Prostate gland (tissue), 2 donors: ENCODE measurements at regions not wholly inside any gene's neighbourhood (a gene's known extent, or its start where the extent isn't known, plus 50 kb on each side); places are given as distances from the start of the nearest gene placed in this dataset.
"Not testable (repeated sequence)": the region's sequence is repeated elsewhere in the genome, so short reads cannot be mapped to it uniquely, and the experiment has no call there.

ENCODE experiments used
- DNase-seq: peaks from one replicate; pipeline ENCODE4 v3.0.0-alpha.2; 2019; ENCODE audit warnings: low spot score
- H3K27ac ChIP-seq, 2 donors: fragments of 200-600 bp; sonication (generic); 2 replicates each; pipeline ENCODE4 v1.5.1; 2017 to 2019
- H3K27me3 ChIP-seq: fragments of 200-600 bp; sonication (generic); replicated peaks from 2 replicates; pipeline ENCODE4 v1.5.1; 2019; ENCODE audit not compliant: insufficient read depth
- H3K36me3 ChIP-seq, 2 donors: fragments of 200-600 bp; sonication (generic); 1 replicate in 1 of 2; 2 replicates in 1 of 2; pipeline versions ENCODE4 v1.5.1 to v1.8.1; 2017 to 2019
- H3K4me1 ChIP-seq: fragments of 200-600 bp; sonication (generic); replicated peaks from 2 replicates; pipeline ENCODE4 v1.5.1; 2019
- H3K4me3 ChIP-seq, 2 donors: fragments of 200-600 bp; sonication (generic); 2 replicates each; pipeline ENCODE4 v1.5.1; 2017 to 2019
- H3K9me3 ChIP-seq: fragments of 200-600 bp; sonication (generic); 2 replicates; pipeline ENCODE4 v1.5.1; 2017
- POLR2A ChIP-seq: fragments of 450-650 bp; IDR thresholded peaks from one replicate; pipeline ENCODE4 v1.6.1; 2016; ENCODE audit warnings: antibody characterized with exemption, mild to moderate bottlenecking
- POLR2AphosphoS5 ChIP-seq: sonication (generic); formaldehyde crosslinking; IDR thresholded peaks from one replicate; pipeline ENCODE4 v1.6.1; 2017; ENCODE audit warnings: antibody characterized with exemption
- WGBS: methylation state at CpG from one replicate; pipeline ENCODE4 v1.1.5; 2018; 5-methylcytosine and 5-hydroxymethylcytosine counted together
- intact Hi-C: fragments of 100-400 bp; cut with DNase I; formaldehyde crosslinking; loops from one replicate; pipeline ENCODE4 v1.14.2; 2022
- TF ChIP-seq, protein P1 (sequence below), 4 experiments: fragments of 200-600 bp in 2 of 4; fragments of 450-650 bp in 2 of 4; sonication (generic) in 2 of 4; IDR thresholded peaks; 1 replicate in 3 of 4; 2 replicates in 1 of 4; pipeline ENCODE4 v1.5.1; 2016 to 2019; ENCODE audit warnings: antibody characterized with exemption in 4 of 4, mild to moderate bottlenecking in 2 of 4, moderate library complexity in 2 of 4

DNA sequence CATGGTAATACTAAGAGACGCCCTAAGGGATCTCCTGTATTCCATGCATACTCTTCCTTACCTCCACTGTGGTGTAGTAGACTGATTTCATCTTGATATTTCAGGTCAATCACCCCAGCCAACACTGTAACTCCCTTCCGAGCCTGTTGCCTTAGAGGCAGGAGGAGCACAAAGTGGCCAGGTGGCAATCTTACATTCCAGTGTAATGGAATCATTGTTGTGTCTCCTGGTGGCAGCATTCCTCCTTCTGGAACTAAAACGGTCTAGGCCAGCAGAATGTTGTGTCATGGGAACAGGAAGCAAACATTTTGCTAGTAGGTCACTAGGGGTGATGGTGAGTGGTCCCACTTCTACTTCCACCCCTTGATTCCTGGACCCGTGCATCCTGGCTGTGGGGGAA lies 405.7 kb upstream of the SLC10A2 start:
- H3K4me3 ChIP-seq = no peak overlapping the region
- no peak overlapping the region for H3K27ac ChIP-seq
- WGBS = 76% methylated on average over 4 of the region's 4 CpGs
- H3K4me1 ChIP-seq = no peaks in the 10 kb centered on the region
- intact Hi-C loops = no loop called here
- DNase-seq = no peak
- no peaks in the 10 kb centered on the region for H3K9me3 ChIP-seq
- no peaks in the 10 kb centered on the region for H3K27me3 ChIP-seq
- TF ChIP-seq POLR2A (no peak), POLR2AphosphoS5 (no peak)
- TF ChIP-seq, protein P1, sequence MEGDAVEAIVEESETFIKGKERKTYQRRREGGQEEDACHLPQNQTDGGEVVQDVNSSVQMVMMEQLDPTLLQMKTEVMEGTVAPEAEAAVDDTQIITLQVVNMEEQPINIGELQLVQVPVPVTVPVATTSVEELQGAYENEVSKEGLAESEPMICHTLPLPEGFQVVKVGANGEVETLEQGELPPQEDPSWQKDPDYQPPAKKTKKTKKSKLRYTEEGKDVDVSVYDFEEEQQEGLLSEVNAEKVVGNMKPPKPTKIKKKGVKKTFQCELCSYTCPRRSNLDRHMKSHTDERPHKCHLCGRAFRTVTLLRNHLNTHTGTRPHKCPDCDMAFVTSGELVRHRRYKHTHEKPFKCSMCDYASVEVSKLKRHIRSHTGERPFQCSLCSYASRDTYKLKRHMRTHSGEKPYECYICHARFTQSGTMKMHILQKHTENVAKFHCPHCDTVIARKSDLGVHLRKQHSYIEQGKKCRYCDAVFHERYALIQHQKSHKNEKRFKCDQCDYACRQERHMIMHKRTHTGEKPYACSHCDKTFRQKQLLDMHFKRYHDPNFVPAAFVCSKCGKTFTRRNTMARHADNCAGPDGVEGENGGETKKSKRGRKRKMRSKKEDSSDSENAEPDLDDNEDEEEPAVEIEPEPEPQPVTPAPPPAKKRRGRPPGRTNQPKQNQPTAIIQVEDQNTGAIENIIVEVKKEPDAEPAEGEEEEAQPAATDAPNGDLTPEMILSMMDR (IDR thresholded peaks at IDR 0.05) = no peak
- no peaks in the 10 kb centered on the region for H3K36me3 ChIP-seq

DNA sequence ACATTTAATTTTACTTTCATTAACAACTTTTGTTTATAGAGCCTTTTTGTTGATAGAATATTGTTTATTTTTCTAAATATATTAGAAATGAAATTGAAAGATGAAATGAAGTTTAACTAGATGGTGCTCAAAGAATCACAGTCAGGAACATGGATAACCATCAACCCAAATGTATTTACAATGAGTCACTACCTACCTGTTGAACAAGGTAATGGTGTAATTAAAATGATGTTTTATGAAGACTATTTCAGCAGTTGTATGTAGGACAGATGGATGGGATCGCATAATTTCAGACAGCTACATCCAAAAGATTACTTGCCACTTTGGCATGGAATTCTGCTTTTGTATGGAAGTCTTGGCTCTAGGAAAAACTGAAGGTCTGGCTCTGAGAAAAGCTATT lies 403.6 kb upstream of the SLC10A2 start:
- TF ChIP-seq POLR2A (no peak), POLR2AphosphoS5 (no peak)
- TF ChIP-seq, protein P1 (IDR thresholded peaks at IDR 0.05) = no peak
- 77% methylated on average over 1 of the region's 1 CpG for WGBS
- no peak overlapping the region for H3K4me3 ChIP-seq
- no peaks in the 10 kb centered on the region for H3K4me1 ChIP-seq
- no peaks in the 10 kb centered on the region for H3K36me3 ChIP-seq
- H3K9me3 ChIP-seq = no peaks in the 10 kb centered on the region
- H3K27me3 ChIP-seq = no peaks in the 10 kb centered on the region
- no peak overlapping the region for H3K27ac ChIP-seq
- DNase-seq = no peak
- intact Hi-C loops = no loop called here

DNA sequence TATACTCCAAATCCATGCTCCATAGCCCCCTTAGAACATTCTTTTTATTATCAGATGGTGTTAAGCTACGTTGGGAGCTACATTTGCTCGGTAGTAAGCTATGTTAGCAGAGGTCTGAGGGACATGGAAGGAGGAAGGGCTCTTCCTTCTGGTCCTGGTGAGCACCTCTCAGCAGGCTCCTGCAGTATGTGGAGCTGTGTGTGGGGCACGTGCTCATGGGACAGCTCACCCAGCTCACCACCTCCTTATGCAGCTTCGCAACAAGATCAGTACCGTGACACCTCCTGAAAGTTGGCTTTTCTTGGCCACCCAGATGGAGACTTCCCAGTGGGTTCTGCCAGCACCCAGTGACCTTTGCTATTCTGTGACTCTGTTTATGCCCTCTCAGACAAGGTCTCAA lies 400.5 kb upstream of the SLC10A2 start:
- intact Hi-C loops = no loop called here
- no peaks in the 10 kb centered on the region for H3K9me3 ChIP-seq
- H3K36me3 ChIP-seq = no peaks in the 10 kb centered on the region
- H3K27ac ChIP-seq = no peak overlapping the region
- 86% methylated on average over 5 of the region's 5 CpGs for whole genome bisulfite sequencing
- DNase-seq = no peak
- TF ChIP-seq POLR2A (no peak), POLR2AphosphoS5 (no peak)
- TF ChIP-seq, protein P1 (IDR thresholded peaks at IDR 0.05) = no peak
- no peaks in the 10 kb centered on the region for H3K4me1 ChIP-seq
- H3K27me3 ChIP-seq = no peaks in the 10 kb centered on the region
- H3K4me3 ChIP-seq = no peak overlapping the region

DNA sequence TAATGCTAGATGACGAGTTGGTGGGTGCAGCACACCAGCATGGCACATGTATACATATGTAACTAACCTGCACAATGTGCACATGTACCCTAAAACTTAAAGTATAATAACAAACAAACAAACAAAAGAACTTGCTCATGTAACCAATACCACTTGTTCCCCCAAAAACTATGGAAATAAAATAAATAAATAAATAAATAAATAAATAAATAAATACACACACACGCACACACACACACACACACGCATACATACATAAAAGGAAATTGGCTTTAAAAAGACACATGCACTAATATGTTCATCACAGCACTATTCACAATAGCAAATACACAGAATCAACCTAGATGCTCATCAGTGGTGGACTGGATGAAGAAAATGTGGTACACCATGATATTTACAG lies 394.0 kb upstream of the SLC10A2 start:
- H3K27me3 ChIP-seq, H3K4me1 ChIP-seq, DNase-seq, H3K27ac ChIP-seq, H3K9me3 ChIP-seq, H3K36me3 ChIP-seq, H3K4me3 ChIP-seq, intact Hi-C loops: not testable (repeated sequence)
- WGBS = 66% methylated on average over 3 of the region's 3 CpGs

DNA sequence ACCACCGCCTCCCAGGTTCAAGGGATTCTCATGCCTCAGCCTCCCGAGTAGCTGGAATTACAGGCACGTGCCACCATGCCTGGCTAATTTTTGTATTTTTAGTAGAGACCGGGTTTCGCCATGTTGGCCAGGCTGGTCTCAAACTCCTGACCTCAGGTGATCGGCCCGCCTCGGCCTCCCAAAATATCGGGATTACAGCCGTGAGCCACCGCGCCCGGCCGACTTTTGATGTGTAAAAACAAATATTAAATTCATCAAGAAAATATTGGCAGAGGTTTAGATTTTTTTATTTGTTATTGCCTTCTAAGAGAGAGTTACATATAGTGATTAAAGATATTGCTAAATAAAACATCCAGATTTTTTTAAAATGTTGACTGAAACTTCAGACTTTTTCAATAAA lies 390.8 kb upstream of the SLC10A2 start:
- H3K4me3 ChIP-seq, intact Hi-C loops, H3K9me3 ChIP-seq, H3K36me3 ChIP-seq, H3K27ac ChIP-seq, DNase-seq, H3K4me1 ChIP-seq, H3K27me3 ChIP-seq: not testable (repeated sequence)
- 96% methylated on average over 14 of the region's 14 CpGs for WGBS

DNA sequence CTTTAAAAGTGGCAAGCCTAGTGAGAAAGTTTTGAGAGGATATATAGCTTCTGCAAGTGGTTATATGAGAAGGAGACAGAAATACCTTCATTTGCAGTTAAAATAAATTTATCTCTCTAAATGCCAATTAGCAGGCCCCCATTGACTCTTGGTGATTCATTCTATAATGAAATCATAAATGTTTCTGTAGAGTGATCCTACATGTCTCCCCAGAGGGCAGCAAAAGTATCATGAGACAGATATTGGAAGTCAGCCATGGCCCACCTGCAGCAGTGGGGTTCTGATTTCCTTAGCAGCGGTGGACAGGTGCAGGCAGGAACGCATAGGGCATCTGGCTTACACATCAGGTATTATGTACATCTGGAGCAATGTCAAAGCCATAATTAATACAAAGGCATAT lies 385.4 kb upstream of the SLC10A2 start:
- WGBS = 44% methylated on average over 2 of the region's 2 CpGs
- TF ChIP-seq POLR2AphosphoS5 = no peak
- intact Hi-C loops = no loop called here
- H3K27ac ChIP-seq = no peak overlapping the region
- no peaks in the 10 kb centered on the region for H3K9me3 ChIP-seq
- H3K27me3 ChIP-seq = no peaks in the 10 kb centered on the region
- DNase-seq = no peak
- H3K4me3 ChIP-seq = no peak overlapping the region
- no peaks in the 10 kb centered on the region for H3K36me3 ChIP-seq
- H3K4me1 ChIP-seq = no peaks in the 10 kb centered on the region
